ENCODE measurements at regions not wholly inside any gene's neighbourhood (a gene's known extent, or its start where the extent isn't known, plus 50 kb on each side); places are given as distances from the start of the nearest gene placed in this dataset.

DNA sequence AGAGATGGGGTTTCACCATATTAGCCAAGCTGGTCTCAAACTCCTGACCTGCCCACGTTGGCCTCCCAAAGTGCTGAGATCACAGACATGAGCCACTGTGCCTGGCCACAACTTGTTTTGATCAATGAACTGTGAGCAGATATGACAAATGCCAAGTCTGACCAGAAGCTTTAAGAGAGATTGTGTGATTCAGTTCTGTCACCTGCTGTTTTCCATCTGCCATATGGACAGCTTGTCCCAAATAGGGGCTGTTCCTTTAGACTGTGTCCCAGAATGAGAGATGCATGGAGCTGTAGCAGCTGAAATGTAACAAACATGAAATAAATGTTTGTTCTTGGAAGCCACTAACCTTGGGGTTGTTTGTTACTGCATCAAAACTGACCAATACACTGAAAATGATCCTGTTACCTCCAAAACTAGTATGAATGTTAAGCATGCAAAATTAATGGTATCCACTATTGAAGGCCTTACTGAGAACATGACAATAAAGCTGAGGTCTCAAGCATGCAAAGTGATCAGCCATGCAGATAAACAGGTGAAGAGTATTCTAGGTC, 65.9 kb upstream of the MED13L start:
- TF ChIP-seq, protein P1, sequence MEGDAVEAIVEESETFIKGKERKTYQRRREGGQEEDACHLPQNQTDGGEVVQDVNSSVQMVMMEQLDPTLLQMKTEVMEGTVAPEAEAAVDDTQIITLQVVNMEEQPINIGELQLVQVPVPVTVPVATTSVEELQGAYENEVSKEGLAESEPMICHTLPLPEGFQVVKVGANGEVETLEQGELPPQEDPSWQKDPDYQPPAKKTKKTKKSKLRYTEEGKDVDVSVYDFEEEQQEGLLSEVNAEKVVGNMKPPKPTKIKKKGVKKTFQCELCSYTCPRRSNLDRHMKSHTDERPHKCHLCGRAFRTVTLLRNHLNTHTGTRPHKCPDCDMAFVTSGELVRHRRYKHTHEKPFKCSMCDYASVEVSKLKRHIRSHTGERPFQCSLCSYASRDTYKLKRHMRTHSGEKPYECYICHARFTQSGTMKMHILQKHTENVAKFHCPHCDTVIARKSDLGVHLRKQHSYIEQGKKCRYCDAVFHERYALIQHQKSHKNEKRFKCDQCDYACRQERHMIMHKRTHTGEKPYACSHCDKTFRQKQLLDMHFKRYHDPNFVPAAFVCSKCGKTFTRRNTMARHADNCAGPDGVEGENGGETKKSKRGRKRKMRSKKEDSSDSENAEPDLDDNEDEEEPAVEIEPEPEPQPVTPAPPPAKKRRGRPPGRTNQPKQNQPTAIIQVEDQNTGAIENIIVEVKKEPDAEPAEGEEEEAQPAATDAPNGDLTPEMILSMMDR (IDR thresholded peaks at IDR 0.05; ENCODE audit: extremely low read depth in 1 of 2, insufficient read depth in 1 of 2, low read depth in 1 of 2, low read length in 2 of 2) = no peak
- TF ChIP-seq, protein P2, sequence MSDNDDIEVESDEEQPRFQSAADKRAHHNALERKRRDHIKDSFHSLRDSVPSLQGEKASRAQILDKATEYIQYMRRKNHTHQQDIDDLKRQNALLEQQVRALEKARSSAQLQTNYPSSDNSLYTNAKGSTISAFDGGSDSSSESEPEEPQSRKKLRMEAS (IDR thresholded peaks at IDR 0.05; ENCODE audit: insufficient read depth, insufficient read length) = no peak
- no peak for TF ChIP-seq MYC (IDR thresholded peaks at IDR 0.05; ENCODE audit: low read depth, low read length)
- no peak for TF ChIP-seq POLR2A (IDR thresholded peaks at IDR 0.05; ENCODE audit: low read depth, low read length)
- TF ChIP-seq POLR2AphosphoS5 (IDR thresholded peaks at IDR 0.05; ENCODE audit: insufficient read depth, low read depth, low read length) = no peak
- TF ChIP-seq JUN (IDR thresholded peaks at IDR 0.05; ENCODE audit: borderline replicate concordance, insufficient read depth, insufficient read length, low read depth) = no peak
- no peak for TF ChIP-seq EZH2 (IDR thresholded peaks at IDR 0.05; ENCODE audit: borderline replicate concordance, low read depth, low read length, severe bottlenecking)
